GM12878 (cell line): ENCODE measurements at regions not wholly inside any gene's neighbourhood (a gene's known extent, or its start where the extent isn't known, plus 50 kb on each side); places are given as distances from the start of the nearest gene placed in this dataset.

Experiments used
- ATAC-seq: fragments of 200-7000 bp; cut with Tn5 transposase; 3 replicates; pipeline ENCODE4 v1.9.1; 2020; ENCODE audit warnings: mild to moderate bottlenecking, moderate library complexity
- BruUV-seq: library from RNA; stranded (reverse); fragments of 400-500 nt; replicated peaks from 2 replicates; lab custom pipeline; 2021; lab: Mats Ljungman, UMichigan
- CTCF ChIA-PET: fragments of 300-600 bp; sonication (Branson Sonifier 250); formaldehyde crosslinking; extraction: SDS; loops from one replicate; lab custom pipeline; 2021; ENCODE audit warnings: inconsistent platforms; lab: Yijun Ruan, JAX
- POLR2A ChIA-PET: fragments of 350-600 bp; formaldehyde crosslinking; extraction: SDS; loops from one replicate; lab custom pipeline; 2021; ENCODE audit warnings: inconsistent platforms; lab: Charles Lee
- RAD21 ChIA-PET: fragments of 300-600 bp; sonication (Branson Sonifier 250); formaldehyde crosslinking; loops from one replicate; lab custom pipeline; 2023; ENCODE audit warnings: antibody characterized with exemption; ENCODE audit not compliant: unreplicated experiment; lab: Charles Lee
- SMC1A ChIA-PET: fragments of 300-600 bp; sonication (Branson Sonifier 250); formaldehyde crosslinking; loops from one replicate; lab custom pipeline; 2023; ENCODE audit not compliant: unreplicated experiment, uncharacterized antibody; lab: Charles Lee
- DNase-seq: peaks from one replicate; pipeline ENCODE4 v3.0.0-alpha.2; 2011; ENCODE audit warnings: low read depth, low spot score
- FAIRE-seq: peaks from 3 replicates; lab custom pipeline; 2011; peaks lifted over from hg19 to GRCh38; lab: Jason Lieb, UNC
- H2AFZ ChIP-seq: 2 replicates; pipeline ENCODE4 v1.6.0; 2011; ENCODE audit warnings: low read depth, low read length, control low read depth; ENCODE audit not compliant: control insufficient read depth
- H3K27ac ChIP-seq: 2 replicates; pipeline ENCODE4 v1.5.1; 2011; ENCODE audit warnings: control low read depth; ENCODE audit not compliant: control insufficient read depth, insufficient read depth
- H3K27me3 ChIP-seq, 2 experiments: replicated peaks in 1 of 2; 2 replicates each; pipeline versions ENCODE4 v1.6.0 to v1.6.1; 2011; ENCODE audit warnings: low read length in 1 of 2; ENCODE audit not compliant: control insufficient read depth in 2 of 2, insufficient read depth in 2 of 2
- H3K36me3 ChIP-seq, 2 experiments: 2 replicates each; pipeline ENCODE4 v1.5.1; 2011; ENCODE audit warnings: low read length in 1 of 2; ENCODE audit not compliant: control insufficient read depth in 2 of 2, insufficient read depth in 2 of 2
- H3K4me1 ChIP-seq: 2 replicates; pipeline ENCODE4 v1.6.1; 2011; ENCODE audit warnings: mild to moderate bottlenecking, low read length, moderate library complexity, mixed read lengths; ENCODE audit not compliant: control insufficient read depth, insufficient read depth
- H3K4me2 ChIP-seq: 2 replicates; pipeline ENCODE4 v1.6.0; 2011; ENCODE audit warnings: control low read depth; ENCODE audit not compliant: control insufficient read depth, insufficient read depth
- H3K4me3 ChIP-seq: fragments of 200-600 bp; sonication (generic); 2 replicates; pipeline ENCODE4 v1.5.1; 2016
- H3K79me2 ChIP-seq: 2 replicates; pipeline ENCODE4 v1.6.0; 2011; ENCODE audit warnings: low read length; ENCODE audit not compliant: control insufficient read depth, insufficient read depth
- H3K9ac ChIP-seq: 2 replicates; pipeline ENCODE4 v1.8.0; 2011; ENCODE audit warnings: low read length, control low read depth, mixed read lengths; ENCODE audit not compliant: control insufficient read depth, insufficient read depth
- H3K9me3 ChIP-seq: replicated peaks from 3 replicates; pipeline ENCODE4 v1.5.1; 2011; ENCODE audit warnings: mild to moderate bottlenecking, low read length; ENCODE audit not compliant: control insufficient read depth, insufficient read depth
- H4K20me1 ChIP-seq: 2 replicates; pipeline ENCODE4 v1.6.0; 2011; ENCODE audit not compliant: control insufficient read depth, insufficient read depth
- ATF3 ChIP-seq: IDR thresholded peaks from 2 replicates; pipeline ENCODE4 v1.6.1; 2011; ENCODE audit warnings: low read depth, mild to moderate bottlenecking, low read length, moderate library complexity, borderline replicate concordance; ENCODE audit errors: extremely low read depth
- BACH1 ChIP-seq: fragments of 450-650 bp; IDR thresholded peaks from 2 replicates; pipeline ENCODE4 v1.6.1; 2017; ENCODE audit warnings: mild to moderate bottlenecking, borderline replicate concordance
- CHD1 ChIP-seq: IDR thresholded peaks from 2 replicates; pipeline ENCODE4 v1.6.1; 2012; ENCODE audit warnings: low read depth, low read length, improper control_type of control experiment
- EGR1 ChIP-seq, 2 experiments: IDR thresholded peaks; 1 replicate in 1 of 2; 2 replicates in 1 of 2; pipeline ENCODE4 v1.6.1; 2011 to 2012; ENCODE audit warnings: low read depth in 2 of 2, low read length in 2 of 2, borderline replicate concordance in 1 of 2, mild to moderate bottlenecking in 1 of 2, moderate library complexity in 1 of 2
- ELK1 ChIP-seq: IDR thresholded peaks from 2 replicates; pipeline ENCODE4 v1.6.1; 2012; ENCODE audit warnings: low read depth, low read length, improper control_type of control experiment
- JUND ChIP-seq: IDR thresholded peaks from 2 replicates; pipeline ENCODE4 v1.6.1; 2012; ENCODE audit warnings: low read depth, mild to moderate bottlenecking, low read length, improper control_type of control experiment, moderate library complexity
- NR2F1 ChIP-seq: fragments of 450-650 bp; conservative IDR thresholded peaks from 2 replicates; pipeline ENCODE4 v1.6.1; 2017; ENCODE audit warnings: mild to moderate bottlenecking
- PAX5 ChIP-seq: IDR thresholded peaks from 2 replicates; pipeline ENCODE4 v1.6.1; 2011; ENCODE audit warnings: low read depth, low read length, borderline replicate concordance
- PML ChIP-seq: IDR thresholded peaks from 2 replicates; pipeline ENCODE4 v1.6.1; 2012; ENCODE audit warnings: low read length, inconsistent platforms
- POU2F2 ChIP-seq: IDR thresholded peaks from 3 replicates; pipeline ENCODE4 v1.6.1; 2011; ENCODE audit warnings: low read depth, mild to moderate bottlenecking, low read length, borderline replicate concordance
- USF2 ChIP-seq: IDR thresholded peaks from 2 replicates; pipeline ENCODE4 v1.6.1; 2011; ENCODE audit warnings: low read depth, low read length, improper control_type of control experiment, borderline replicate concordance
- ZNF24 ChIP-seq: fragments of 450-650 bp; IDR thresholded peaks from 2 replicates; pipeline ENCODE4 v1.6.1; 2017; ENCODE audit warnings: antibody characterized with exemption, mild to moderate bottlenecking
- WGBS: methylation state at CpG from one replicate; pipeline ENCODE4 v1.1.6; 2016; ENCODE audit warnings: low lambda C conversion rate; ENCODE audit not compliant: insufficient replicate concordance, insufficient coverage; ENCODE audit errors: missing lambda C conversion rate; 5-methylcytosine and 5-hydroxymethylcytosine counted together
- in situ Hi-C: fragments of 300-500 bp; cut with MboI; formaldehyde crosslinking; loops from 9 replicates; pipeline ENCODE4 v1.14.3; 2018; ENCODE audit warnings: mixed read lengths
- intact Hi-C: fragments of 100-400 bp; cut with micrococcal nuclease; formaldehyde crosslinking; loops from one replicate; pipeline ENCODE4 v1.14.2; 2022; ENCODE audit not compliant: unreplicated experiment

GRCh38 chr3:18224426-18224825 is 200.7 kb downstream of the SATB1 start:
- intact Hi-C loops (no loop called here), in situ Hi-C loops (no loop called here)
- no peak overlapping the region for H3K27ac ChIP-seq
- H3K27me3 ChIP-seq = no peaks in the 10 kb centered on the region
- H3K79me2 ChIP-seq = no peaks in the 10 kb centered on the region
- ChIA-PET SMC1A (interaction anchor here (0.5 to 1.3 kb wide), 3 partner anchors 9 to 101 kb away, joined by 3 to 4 read pairs (median 3); no protein-coding TSS in a partner anchor), POLR2A (interaction anchor here (1.0 kb wide), 1 partner anchor 12 kb away, joined by 4 read pairs; no protein-coding TSS in a partner anchor), CTCF (interaction anchor here (0.6 kb wide), 1 partner anchor 419 kb away, joined by 3 read pairs; no protein-coding TSS in a partner anchor), RAD21 (interaction anchor here (1.2 kb wide), 1 partner anchor 71 kb away, joined by 4 read pairs; no protein-coding TSS in a partner anchor)
- no peak overlapping the region for H3K4me3 ChIP-seq
- ATAC-seq (peak; percentile 10; the same call in 2 of the 3 replicates), DNase-seq (no peak), FAIRE-seq (no peak)
- WGBS = 23% methylated on average over 2 of the region's 2 CpGs
- no peaks in the 10 kb centered on the region for H3K36me3 ChIP-seq
- H2AFZ ChIP-seq = no peak overlapping the region; the same call in 1 of the 2 replicates
- no TSS peak for BruUV-seq
- peaks cover 15% of the 10 kb centered on the region for H3K4me1 ChIP-seq
- no peak overlapping the region for H3K9ac ChIP-seq
- H4K20me1 ChIP-seq = no peaks in the 10 kb centered on the region
- H3K9me3 ChIP-seq = no peaks in the 10 kb centered on the region
- TF ChIP-seq EGR1 (IDR thresholded peaks at IDR 0.05; ENCODE audit: borderline replicate concordance in 1 of 2, low read depth in 2 of 2, low read length in 2 of 2) (no peak), ZNF24 (0 out of 2 replicates have a peak, but pooled peaks have one; percentile 37)
- TF ChIP-seq, all 136 proteins: peak for 1
- H3K4me2 ChIP-seq = peak overlapping the region; percentile 82

- H4K20me1 ChIP-seq = no peaks in the 10 kb centered on the region
- intact Hi-C loops = no loop called here
- peak overlapping the region; percentile 82 for H3K4me2 ChIP-seq
- SMC1A ChIA-PET = interaction anchor here (0.5 to 1.3 kb wide), 4 partner anchors 9 to 101 kb away, joined by 3 to 4 read pairs (median 3); no protein-coding TSS in a partner anchor
- POLR2A ChIA-PET = interaction anchor here (1.0 kb wide), 1 partner anchor 13 kb away, joined by 4 read pairs; no protein-coding TSS in a partner anchor
- BruUV-seq = no TSS peak
- RAD21 ChIA-PET = interaction anchor here (1.0 to 1.2 kb wide), 2 partner anchors 70 to 330 kb away, joined by 3 to 4 read pairs; no protein-coding TSS in a partner anchor
- FAIRE-seq = no peak
- no peaks in the 10 kb centered on the region for H3K79me2 ChIP-seq
- no peaks in the 10 kb centered on the region for H3K27me3 ChIP-seq
- no peaks in the 10 kb centered on the region for H3K9me3 ChIP-seq
- H3K9ac ChIP-seq = no peak overlapping the region
- DNase-seq = no peak
- CTCF ChIA-PET = interaction anchor here (0.6 kb wide), 1 partner anchor 418 kb away, joined by 3 read pairs; no protein-coding TSS in a partner anchor
- TF ChIP-seq ATF3 = no peak
- no peak for TF ChIP-seq BACH1
- no peak; the same call in 1 of the 2 replicates for TF ChIP-seq USF2
- no peak for TF ChIP-seq JUND
- TF ChIP-seq EGR1 (IDR thresholded peaks at IDR 0.05; ENCODE audit: borderline replicate concordance in 1 of 2, low read depth in 2 of 2, low read length in 2 of 2) = 0 out of 3 replicates have a peak, but pooled peaks of 1 of the 2 experiments have one; percentile 9
- TF ChIP-seq CHD1 = no peak
- no peak for TF ChIP-seq POU2F2
- TF ChIP-seq PAX5 = no peak
- 0 out of 2 replicates have a peak, but pooled peaks have one; percentile 14 for TF ChIP-seq PML
- no peak for TF ChIP-seq ELK1
- TF ChIP-seq NR2F1 = no peak
- TF ChIP-seq, all 136 proteins: peak for 2
- in situ Hi-C loops = no loop called here
- H3K27ac ChIP-seq = peak overlapping the region; percentile 40
- WGBS = 0% methylated on average over 6 of the region's 6 CpGs
- peaks cover 15% of the 10 kb centered on the region for H3K4me1 ChIP-seq
- peak overlapping the region; percentile 30 for H2AFZ ChIP-seq
- no peaks in the 10 kb centered on the region for H3K36me3 ChIP-seq
- ATAC-seq = peak; percentile 59
- H3K4me3 ChIP-seq = 0 out of 2 replicates have a peak overlapping the region, but pooled peaks have one; percentile 38
Observed at GRCh38 chr3:18223974-18224373, 201.2 kb downstream of the SATB1 start.
